GM21529 (cell line): ENCODE measurements at regions not wholly inside any gene's neighbourhood (a gene's known extent, or its start where the extent isn't known, plus 50 kb on each side); places are given as distances from the start of the nearest gene placed in this dataset.
"Not testable (repeated sequence)": the region's sequence is repeated elsewhere in the genome, so short reads cannot be mapped to it uniquely, and the experiment has no call there.

Experiments
- ATAC-seq: cut with Tn5 transposase; IDR thresholded peaks from one replicate; pipeline ENCODE4 v1.9.1; 2021; ENCODE audit not compliant: unreplicated experiment

- no peak for ATAC-seq
Measured at GRCh38 chr11:37951996-37952395, 1354.0 kb upstream of the RAG2 start.

GRCh38 chr11:37948258-37948657, 1350.2 kb upstream of the RAG2 start:
- ATAC-seq = no peak

GRCh38 chr11:37947821-37948220, 1349.8 kb upstream of the RAG2 start:
- no peak for ATAC-seq

- peak; percentile 86 for ATAC-seq
Measured at GRCh38 chr11:37946155-37946766, 1348.2 kb upstream of the RAG2 start.

- ATAC-seq = no peak
Measured at GRCh38 chr11:37942081-37942480, 1344.0 kb upstream of the RAG2 start.

- no peak for ATAC-seq
Measured at GRCh38 chr11:37929100-37929653, 1331.1 kb upstream of the RAG2 start.

- no peak for ATAC-seq
Measured at GRCh38 chr11:37926772-37927171, 1328.7 kb upstream of the RAG2 start.

- no peak for ATAC-seq
Measured at GRCh38 chr11:37916331-37916730, 1318.3 kb upstream of the RAG2 start.

GRCh38 chr11:37914859-37915258, 1316.8 kb upstream of the RAG2 start:
- ATAC-seq = no peak

- no peak for ATAC-seq
Measured at GRCh38 chr11:37908219-37908548, 1310.1 kb upstream of the RAG2 start.

- no peak for ATAC-seq
Measured at GRCh38 chr11:37907436-37908218, 1309.6 kb upstream of the RAG2 start.

GRCh38 chr11:37905707-37906417, 1307.8 kb upstream of the RAG2 start:
- ATAC-seq = no peak

- ATAC-seq = no peak
Measured at GRCh38 chr11:37896016-37896415, 1298.0 kb upstream of the RAG2 start.

GRCh38 chr11:37881741-37882140, 1283.7 kb upstream of the RAG2 start:
- ATAC-seq = no peak

GRCh38 chr11:37861671-37862070, 1263.6 kb upstream of the RAG2 start:
- ATAC-seq = no peak

GRCh38 chr11:37858806-37859537, 1260.9 kb upstream of the RAG2 start:
- not testable (repeated sequence) for ATAC-seq

GRCh38 chr11:37858398-37858797, 1260.4 kb upstream of the RAG2 start:
- ATAC-seq = no peak

GRCh38 chr11:37857726-37858125, 1259.7 kb upstream of the RAG2 start:
- ATAC-seq = no peak

- ATAC-seq = no peak
Measured at GRCh38 chr11:37849706-37850105, 1251.7 kb upstream of the RAG2 start.

- no peak for ATAC-seq
Measured at GRCh38 chr11:37843603-37844002, 1245.6 kb upstream of the RAG2 start.

GRCh38 chr11:37841016-37841415, 1243.0 kb upstream of the RAG2 start:
- no peak for ATAC-seq
